Nephron (organoid): ENCODE measurements at regions not wholly inside any gene's neighbourhood (a gene's known extent, or its start where the extent isn't known, plus 50 kb on each side); places are given as distances from the start of the nearest gene placed in this dataset.

ENCODE experiments used
- H3K27ac Mint-ChIP-seq, 3 experiments: 2 replicates each; pipeline ENCODE4 v1.8.0; 2020; ENCODE audit warnings: mixed read lengths in 3 of 3, mild to moderate bottlenecking in 2 of 3, moderate library complexity in 1 of 3
- H3K27me3 Mint-ChIP-seq: 2 replicates; pipeline ENCODE4 v1.8.0; 2021; ENCODE audit warnings: low read depth, mild to moderate bottlenecking, moderate library complexity, mixed read lengths
- H3K36me3 Mint-ChIP-seq: 2 replicates; pipeline ENCODE4 v1.8.0; 2020; ENCODE audit warnings: low read depth, mixed read lengths
- H3K4me1 Mint-ChIP-seq: 2 replicates; pipeline ENCODE4 v1.8.0; 2020; ENCODE audit warnings: mixed read lengths
- H3K4me3 Mint-ChIP-seq, 3 experiments: 2 replicates each; pipeline ENCODE4 v1.8.0; 2020; ENCODE audit warnings: mild to moderate bottlenecking in 3 of 3, mixed read lengths in 3 of 3, moderate library complexity in 2 of 3
- H3K9me3 Mint-ChIP-seq: 2 replicates; pipeline ENCODE4 v1.8.0; 2020; ENCODE audit warnings: mixed read lengths
- TF ChIP-seq, protein P1 (sequence below), 3 experiments: fragments of 200-600 bp; sonication (generic); IDR thresholded peaks; one replicate each; pipeline ENCODE4 v1.5.0; 2021; ENCODE audit warnings: antibody characterized with exemption in 3 of 3; ENCODE audit not compliant: unreplicated experiment in 3 of 3

DNA sequence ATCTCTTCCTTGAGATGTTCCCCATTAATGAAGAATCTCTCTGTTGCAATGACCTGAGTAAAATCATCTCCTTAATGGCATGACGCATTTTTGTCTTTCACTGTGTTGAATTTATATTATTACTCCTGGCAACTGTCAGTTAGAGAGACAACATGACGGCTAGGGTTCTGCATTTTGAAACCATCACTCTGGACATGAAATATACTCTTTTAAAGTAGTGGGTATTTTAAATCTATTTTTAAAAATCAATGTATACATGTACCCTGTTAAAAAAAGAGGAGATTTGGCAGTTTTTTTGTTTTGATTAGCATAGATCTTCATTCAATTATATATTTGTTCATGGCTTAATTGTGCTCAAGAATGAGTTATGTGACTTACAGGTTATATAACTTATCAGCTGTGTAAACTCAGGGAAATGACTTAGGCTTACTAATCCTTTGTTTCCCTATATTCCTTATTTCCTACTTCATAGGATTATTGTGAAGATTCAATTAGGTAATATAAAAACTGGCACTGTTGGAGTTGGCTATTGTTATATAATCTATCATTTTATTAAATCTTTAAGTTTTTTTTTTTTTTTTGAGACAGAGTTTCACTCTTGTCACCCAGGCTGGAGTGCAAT, 632.0 kb upstream of the SPRY2 start:
- H3K9me3 Mint-ChIP-seq, result no peaks in the 10 kb centered on the region
- no peak overlapping the region for H3K4me3 Mint-ChIP-seq
- no peaks in the 10 kb centered on the region for H3K4me1 Mint-ChIP-seq

DNA sequence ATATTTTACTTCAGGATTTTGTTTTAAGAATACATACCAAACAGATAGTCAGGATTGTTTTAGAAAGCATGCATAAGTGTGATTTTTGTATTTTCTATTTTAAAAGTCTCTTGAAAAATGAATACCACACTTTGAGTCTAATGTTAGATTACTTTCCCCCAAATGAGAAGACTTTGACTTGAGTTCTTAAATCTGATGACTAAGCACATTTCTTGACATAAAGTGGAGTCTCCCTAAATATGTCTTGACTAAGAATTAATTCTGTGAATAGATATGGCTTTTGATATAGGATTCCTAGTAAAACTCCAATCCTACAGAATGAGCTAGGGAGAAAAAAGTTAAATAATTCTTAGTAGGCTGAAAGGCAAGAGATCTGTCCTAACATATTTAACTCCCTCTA, 624.2 kb upstream of the SPRY2 start:
- Mint-ChIP-seq H3K4me1 (peaks cover 5% of the 10 kb centered on the region), H3K4me3 (no peak overlapping the region), H3K27me3 (no peaks in the 10 kb centered on the region), H3K36me3 (no peaks in the 10 kb centered on the region), H3K9me3 (no peaks in the 10 kb centered on the region), H3K27ac (no peak overlapping the region)
- TF ChIP-seq, protein P1, sequence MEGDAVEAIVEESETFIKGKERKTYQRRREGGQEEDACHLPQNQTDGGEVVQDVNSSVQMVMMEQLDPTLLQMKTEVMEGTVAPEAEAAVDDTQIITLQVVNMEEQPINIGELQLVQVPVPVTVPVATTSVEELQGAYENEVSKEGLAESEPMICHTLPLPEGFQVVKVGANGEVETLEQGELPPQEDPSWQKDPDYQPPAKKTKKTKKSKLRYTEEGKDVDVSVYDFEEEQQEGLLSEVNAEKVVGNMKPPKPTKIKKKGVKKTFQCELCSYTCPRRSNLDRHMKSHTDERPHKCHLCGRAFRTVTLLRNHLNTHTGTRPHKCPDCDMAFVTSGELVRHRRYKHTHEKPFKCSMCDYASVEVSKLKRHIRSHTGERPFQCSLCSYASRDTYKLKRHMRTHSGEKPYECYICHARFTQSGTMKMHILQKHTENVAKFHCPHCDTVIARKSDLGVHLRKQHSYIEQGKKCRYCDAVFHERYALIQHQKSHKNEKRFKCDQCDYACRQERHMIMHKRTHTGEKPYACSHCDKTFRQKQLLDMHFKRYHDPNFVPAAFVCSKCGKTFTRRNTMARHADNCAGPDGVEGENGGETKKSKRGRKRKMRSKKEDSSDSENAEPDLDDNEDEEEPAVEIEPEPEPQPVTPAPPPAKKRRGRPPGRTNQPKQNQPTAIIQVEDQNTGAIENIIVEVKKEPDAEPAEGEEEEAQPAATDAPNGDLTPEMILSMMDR (IDR thresholded peaks at IDR 0.05; ENCODE audit: unreplicated experiment in 3 of 3), result no peak

More for the DNA sequence above, 632.0 kb upstream of the SPRY2 start:
- Mint-ChIP-seq H3K27ac (no peak overlapping the region), H3K36me3 (no peaks in the 10 kb centered on the region), H3K27me3 (no peaks in the 10 kb centered on the region)
- TF ChIP-seq, protein P1 (IDR thresholded peaks at IDR 0.05; ENCODE audit: unreplicated experiment in 3 of 3), result no peak

DNA sequence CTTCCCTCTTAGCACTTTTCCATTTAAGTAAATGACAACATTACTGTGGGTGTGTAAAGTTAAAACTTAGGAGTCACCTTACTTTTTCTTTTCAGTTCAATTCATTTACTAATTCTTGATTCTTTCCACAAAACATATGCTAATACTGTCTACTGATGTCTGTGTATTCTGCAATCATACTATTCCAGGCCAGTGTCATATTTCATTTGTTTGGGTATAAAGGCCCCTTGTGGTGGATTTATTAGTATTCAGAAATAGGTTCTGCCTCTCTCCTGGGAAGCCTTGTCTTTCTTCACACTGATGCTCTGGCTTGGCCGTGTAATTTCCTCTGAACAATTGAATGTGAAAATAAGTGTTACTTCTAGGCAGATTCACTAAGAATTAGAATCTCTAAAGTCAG, 621.9 kb upstream of the SPRY2 start:
- peaks cover 5% of the 10 kb centered on the region for H3K4me1 Mint-ChIP-seq
- H3K4me3 Mint-ChIP-seq, result no peak overlapping the region
- no peaks in the 10 kb centered on the region for H3K9me3 Mint-ChIP-seq
- TF ChIP-seq, protein P1 (IDR thresholded peaks at IDR 0.05; ENCODE audit: unreplicated experiment in 3 of 3), result no peak
- no peaks in the 10 kb centered on the region for H3K27me3 Mint-ChIP-seq
- no peak overlapping the region for H3K27ac Mint-ChIP-seq
- H3K36me3 Mint-ChIP-seq, result no peaks in the 10 kb centered on the region

DNA sequence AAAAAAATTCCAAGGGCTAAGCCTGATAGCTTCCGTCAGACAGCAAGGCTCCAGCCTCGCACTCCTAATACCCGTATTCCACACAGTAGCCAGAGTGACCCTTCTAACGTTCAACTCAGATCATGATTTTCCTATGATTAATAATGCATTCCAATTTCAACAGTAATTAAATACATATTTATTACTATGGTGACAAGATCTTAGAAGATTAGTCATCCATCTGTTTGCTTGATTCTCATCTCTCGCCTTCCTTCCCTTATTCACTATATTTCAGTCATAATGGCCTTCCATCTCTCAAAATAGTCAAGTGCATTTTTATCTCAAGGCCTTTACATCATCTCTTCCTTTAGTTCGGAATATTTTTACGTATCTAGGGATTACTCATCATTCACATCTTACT, 621.2 kb upstream of the SPRY2 start:
- Mint-ChIP-seq H3K27me3 (no peaks in the 10 kb centered on the region), H3K9me3 (no peaks in the 10 kb centered on the region), H3K36me3 (no peaks in the 10 kb centered on the region), H3K4me1 (peaks cover 5% of the 10 kb centered on the region), H3K27ac (no peak overlapping the region), H3K4me3 (no peak overlapping the region)
- TF ChIP-seq, protein P1 (IDR thresholded peaks at IDR 0.05; ENCODE audit: unreplicated experiment in 3 of 3), result no peak

DNA sequence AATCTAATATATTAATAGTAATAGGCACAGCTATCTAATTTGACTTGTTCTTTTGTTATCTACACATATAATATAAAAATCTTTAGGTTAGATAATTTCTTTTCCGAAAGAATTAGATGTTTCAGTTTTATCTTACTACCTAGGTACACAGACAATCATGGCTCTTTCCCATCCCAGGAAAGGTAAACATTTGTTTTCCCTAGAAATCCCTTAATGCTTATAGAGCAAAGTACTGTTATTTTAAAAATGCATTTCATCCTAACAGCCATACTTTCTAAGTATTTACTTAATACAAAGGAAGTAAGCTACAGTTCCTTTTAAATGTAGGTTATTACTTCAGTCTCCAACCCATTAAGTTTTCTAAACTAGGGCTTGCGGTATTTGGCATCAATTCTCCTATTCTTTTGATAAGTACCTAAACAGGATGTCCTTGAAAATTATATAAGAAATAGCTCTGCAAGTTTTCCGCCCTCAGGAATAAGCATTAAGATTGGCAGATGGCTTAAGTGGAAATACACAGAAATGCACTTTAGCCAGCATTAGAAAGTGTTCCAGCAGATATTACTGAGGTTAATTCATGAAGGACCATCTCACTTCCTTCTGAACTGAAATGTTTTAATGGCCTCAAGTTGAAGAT, 616.2 kb upstream of the SPRY2 start:
- Mint-ChIP-seq H3K27me3 (no peaks in the 10 kb centered on the region), H3K9me3 (no peaks in the 10 kb centered on the region)
- TF ChIP-seq, protein P1 (IDR thresholded peaks at IDR 0.05; ENCODE audit: unreplicated experiment in 3 of 3), result no peak

DNA sequence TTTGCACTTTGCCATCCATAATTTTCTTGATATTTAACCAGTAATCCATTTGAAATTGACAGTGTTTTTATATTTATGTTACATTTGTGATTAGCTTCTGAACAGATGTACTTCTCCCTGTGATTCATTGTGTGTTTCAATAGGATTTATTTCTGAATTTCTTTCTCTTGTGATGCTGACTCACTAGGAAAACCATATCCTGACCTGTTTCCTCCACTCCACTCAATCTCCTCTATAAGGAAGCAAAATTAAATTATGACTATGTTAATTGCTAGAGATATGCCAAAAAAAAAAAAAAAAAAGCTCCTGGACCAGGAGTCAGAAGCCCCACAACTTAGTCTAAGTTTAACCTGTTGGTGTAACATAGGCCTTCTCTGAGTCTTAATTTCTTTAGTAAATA, 614.6 kb upstream of the SPRY2 start:
- H3K27ac Mint-ChIP-seq, result no peak overlapping the region
- no peaks in the 10 kb centered on the region for H3K36me3 Mint-ChIP-seq
- no peaks in the 10 kb centered on the region for H3K4me1 Mint-ChIP-seq
- TF ChIP-seq, protein P1 (IDR thresholded peaks at IDR 0.05; ENCODE audit: unreplicated experiment in 3 of 3), result no peak
- H3K4me3 Mint-ChIP-seq, result no peak overlapping the region
- H3K27me3 Mint-ChIP-seq, result no peaks in the 10 kb centered on the region
- no peaks in the 10 kb centered on the region for H3K9me3 Mint-ChIP-seq

More for the DNA sequence above, 616.2 kb upstream of the SPRY2 start:
- Mint-ChIP-seq H3K4me1 (no peaks in the 10 kb centered on the region), H3K4me3 (no peak overlapping the region), H3K36me3 (no peaks in the 10 kb centered on the region), H3K27ac (no peak overlapping the region)
